ENCODE measurements at regions not wholly inside any gene's neighbourhood (a gene's known extent, or its start where the extent isn't known, plus 50 kb on each side); places are given as distances from the start of the nearest gene placed in this dataset.

DNA sequence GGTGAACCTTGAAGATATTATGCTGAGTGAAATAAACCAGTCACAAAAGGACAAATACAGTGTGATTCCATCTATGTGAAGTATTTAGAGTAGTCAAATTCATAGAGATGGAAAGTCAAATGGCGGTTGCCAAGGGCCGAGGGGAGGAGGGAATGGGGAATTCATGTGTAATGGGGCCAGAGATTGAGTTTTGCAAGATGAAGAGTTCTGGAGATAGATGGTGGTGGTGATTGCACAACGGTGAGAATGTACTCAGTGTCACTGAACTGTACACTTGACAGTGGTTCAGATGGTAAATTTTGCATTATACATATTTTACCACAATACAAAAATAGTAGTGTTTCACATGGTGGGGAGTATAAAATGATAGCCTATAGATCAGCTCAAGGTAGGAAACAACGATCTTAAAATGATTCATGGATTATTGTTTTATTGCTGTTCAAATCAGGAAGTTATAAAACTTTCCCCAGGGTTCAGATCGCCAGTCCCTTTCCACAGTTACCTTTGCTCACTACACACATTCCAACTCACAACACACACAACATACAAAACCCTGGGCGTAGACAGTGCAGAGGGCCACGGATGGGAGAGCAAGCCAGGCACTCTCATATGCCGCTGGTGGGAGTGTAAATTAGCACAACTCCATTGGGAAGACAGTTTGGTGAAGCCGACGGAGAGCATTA lies 219.9 kb downstream of the ZIC5 start:
- TF ChIP-seq POLR2A (IDR thresholded peaks at IDR 0.05; ENCODE audit: extremely low read depth, insufficient read length) (no peak), MYC (IDR thresholded peaks at IDR 0.05; ENCODE audit: low read depth, low read length) (no peak)
- TF ChIP-seq, protein P1, sequence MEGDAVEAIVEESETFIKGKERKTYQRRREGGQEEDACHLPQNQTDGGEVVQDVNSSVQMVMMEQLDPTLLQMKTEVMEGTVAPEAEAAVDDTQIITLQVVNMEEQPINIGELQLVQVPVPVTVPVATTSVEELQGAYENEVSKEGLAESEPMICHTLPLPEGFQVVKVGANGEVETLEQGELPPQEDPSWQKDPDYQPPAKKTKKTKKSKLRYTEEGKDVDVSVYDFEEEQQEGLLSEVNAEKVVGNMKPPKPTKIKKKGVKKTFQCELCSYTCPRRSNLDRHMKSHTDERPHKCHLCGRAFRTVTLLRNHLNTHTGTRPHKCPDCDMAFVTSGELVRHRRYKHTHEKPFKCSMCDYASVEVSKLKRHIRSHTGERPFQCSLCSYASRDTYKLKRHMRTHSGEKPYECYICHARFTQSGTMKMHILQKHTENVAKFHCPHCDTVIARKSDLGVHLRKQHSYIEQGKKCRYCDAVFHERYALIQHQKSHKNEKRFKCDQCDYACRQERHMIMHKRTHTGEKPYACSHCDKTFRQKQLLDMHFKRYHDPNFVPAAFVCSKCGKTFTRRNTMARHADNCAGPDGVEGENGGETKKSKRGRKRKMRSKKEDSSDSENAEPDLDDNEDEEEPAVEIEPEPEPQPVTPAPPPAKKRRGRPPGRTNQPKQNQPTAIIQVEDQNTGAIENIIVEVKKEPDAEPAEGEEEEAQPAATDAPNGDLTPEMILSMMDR (IDR thresholded peaks at IDR 0.05; ENCODE audit: low read depth, low read length), result no peak
- TF ChIP-seq, protein P2, sequence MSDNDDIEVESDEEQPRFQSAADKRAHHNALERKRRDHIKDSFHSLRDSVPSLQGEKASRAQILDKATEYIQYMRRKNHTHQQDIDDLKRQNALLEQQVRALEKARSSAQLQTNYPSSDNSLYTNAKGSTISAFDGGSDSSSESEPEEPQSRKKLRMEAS (IDR thresholded peaks at IDR 0.05; ENCODE audit: low read depth, low read length), result no peak
